NT2/D1 (cell line): ENCODE measurements at regions not wholly inside any gene's neighbourhood (a gene's known extent, or its start where the extent isn't known, plus 50 kb on each side); places are given as distances from the start of the nearest gene placed in this dataset.

Source experiments
- DNase-seq: peaks from one replicate; pipeline ENCODE4 v3.0.0-alpha.2; 2011; ENCODE audit warnings: low read depth, low spot score
- H3K27me3 ChIP-seq: 2 replicates; pipeline ENCODE4 v1.6.0; 2011; ENCODE audit warnings: mild to moderate bottlenecking; ENCODE audit not compliant: insufficient read length, insufficient read depth
- H3K36me3 ChIP-seq: 2 replicates; pipeline ENCODE4 v1.6.1; 2011; ENCODE audit warnings: mild to moderate bottlenecking, low read length, mixed read lengths; ENCODE audit not compliant: insufficient read depth, insufficient read length
- H3K4me1 ChIP-seq: 2 replicates; pipeline ENCODE4 v1.5.1; 2011; ENCODE audit not compliant: insufficient read depth, insufficient read length
- H3K4me3 ChIP-seq: 2 replicates; pipeline ENCODE4 v1.5.1; 2011; ENCODE audit warnings: low read depth; ENCODE audit not compliant: insufficient read length
- H3K9ac ChIP-seq: 2 replicates; pipeline ENCODE4 v1.6.0; 2011; ENCODE audit warnings: low read depth; ENCODE audit not compliant: insufficient read length
- H3K9me3 ChIP-seq: 2 replicates; pipeline ENCODE4 v1.5.1; 2011; ENCODE audit warnings: mild to moderate bottlenecking, low read length; ENCODE audit not compliant: insufficient read depth
- SUZ12 ChIP-seq: IDR thresholded peaks from 2 replicates; pipeline ENCODE4 v1.6.1; 2011; ENCODE audit not compliant: insufficient read length, insufficient read depth; ENCODE audit errors: extremely low read depth
- YY1 ChIP-seq: IDR thresholded peaks from 2 replicates; pipeline ENCODE4 v1.6.1; 2011; ENCODE audit not compliant: insufficient read length, insufficient read depth
- ZNF274 ChIP-seq: IDR thresholded peaks from 2 replicates; pipeline ENCODE4 v1.6.1; 2011; ENCODE audit warnings: mild to moderate bottlenecking, low read depth, low read length

GRCh38 chr5:91977579-91977978, 594.5 kb upstream of the ARRDC3 start:
- DNase-seq = no peak
- no peaks in the 10 kb centered on the region for H3K36me3 ChIP-seq
- no peaks in the 10 kb centered on the region for H3K9me3 ChIP-seq
- H3K9ac ChIP-seq = no peak overlapping the region
- TF ChIP-seq SUZ12 = no peak
- TF ChIP-seq YY1 = no peak
- no peak for TF ChIP-seq ZNF274
- no peaks in the 10 kb centered on the region for H3K4me1 ChIP-seq
- H3K27me3 ChIP-seq = no peaks in the 10 kb centered on the region
- no peak overlapping the region for H3K4me3 ChIP-seq

- TF ChIP-seq ZNF274 = no peak
- no peak for TF ChIP-seq YY1
- TF ChIP-seq SUZ12 = no peak
- Histone ChIP-seq H3K36me3 (no peaks in the 10 kb centered on the region), H3K9ac (no peak overlapping the region), H3K4me3 (no peak overlapping the region), H3K4me1 (no peaks in the 10 kb centered on the region), H3K9me3 (no peaks in the 10 kb centered on the region), H3K27me3 (no peaks in the 10 kb centered on the region)
- DNase-seq = no peak
These were observed 593.3 kb upstream of the ARRDC3 start for GRCh38 chr5:91976451-91976850.

- DNase-seq = no peak
- no peak overlapping the region for H3K9ac ChIP-seq
- H3K4me1 ChIP-seq = no peaks in the 10 kb centered on the region
- no peaks in the 10 kb centered on the region for H3K9me3 ChIP-seq
- no peaks in the 10 kb centered on the region for H3K27me3 ChIP-seq
- H3K4me3 ChIP-seq = no peak overlapping the region
- TF ChIP-seq SUZ12 (no peak), YY1 (no peak), ZNF274 (no peak)
- no peaks in the 10 kb centered on the region for H3K36me3 ChIP-seq
These were observed 580.0 kb upstream of the ARRDC3 start for GRCh38 chr5:91963166-91963565.

GRCh38 chr5:91957666-91958065, 574.5 kb upstream of the ARRDC3 start:
- Histone ChIP-seq H3K9ac (no peak overlapping the region), H3K27me3 (no peaks in the 10 kb centered on the region), H3K4me1 (no peaks in the 10 kb centered on the region), H3K9me3 (no peaks in the 10 kb centered on the region), H3K4me3 (no peak overlapping the region), H3K36me3 (no peaks in the 10 kb centered on the region)
- TF ChIP-seq YY1 = no peak
- TF ChIP-seq ZNF274 = no peak
- TF ChIP-seq SUZ12 = no peak
- no peak for DNase-seq

GRCh38 chr5:91956738-91957137, 573.6 kb upstream of the ARRDC3 start:
- Histone ChIP-seq H3K4me3 (no peak overlapping the region), H3K36me3 (no peaks in the 10 kb centered on the region), H3K9me3 (no peaks in the 10 kb centered on the region), H3K9ac (no peak overlapping the region), H3K4me1 (no peaks in the 10 kb centered on the region), H3K27me3 (no peaks in the 10 kb centered on the region)
- DNase-seq = no peak
- TF ChIP-seq YY1 (no peak), SUZ12 (no peak), ZNF274 (no peak)

- Histone ChIP-seq H3K4me1 (no peaks in the 10 kb centered on the region), H3K9ac (no peak overlapping the region), H3K27me3 (no peaks in the 10 kb centered on the region), H3K9me3 (no peaks in the 10 kb centered on the region), H3K36me3 (no peaks in the 10 kb centered on the region), H3K4me3 (no peak overlapping the region)
- TF ChIP-seq SUZ12 (no peak), ZNF274 (no peak), YY1 (no peak)
- no peak for DNase-seq
These were observed 572.5 kb upstream of the ARRDC3 start for GRCh38 chr5:91955610-91956009.

- Histone ChIP-seq H3K4me1 (no peaks in the 10 kb centered on the region), H3K4me3 (no peak overlapping the region), H3K9ac (no peak overlapping the region), H3K36me3 (no peaks in the 10 kb centered on the region), H3K9me3 (no peaks in the 10 kb centered on the region), H3K27me3 (no peaks in the 10 kb centered on the region)
- no peak for TF ChIP-seq YY1
- TF ChIP-seq SUZ12 = no peak
- no peak for TF ChIP-seq ZNF274
- no peak for DNase-seq
These were observed 571.0 kb upstream of the ARRDC3 start for GRCh38 chr5:91954136-91954535.

GRCh38 chr5:91950328-91950727, 567.2 kb upstream of the ARRDC3 start:
- TF ChIP-seq YY1 (no peak), ZNF274 (no peak), SUZ12 (no peak)
- no peaks in the 10 kb centered on the region for H3K4me1 ChIP-seq

More at GRCh38 chr5:91950328-91950727, 567.2 kb upstream of the ARRDC3 start:
- H3K9ac ChIP-seq = no peak overlapping the region
- no peaks in the 10 kb centered on the region for H3K27me3 ChIP-seq
- no peaks in the 10 kb centered on the region for H3K36me3 ChIP-seq
- H3K4me3 ChIP-seq = no peak overlapping the region
- no peak for DNase-seq
- H3K9me3 ChIP-seq = no peaks in the 10 kb centered on the region
